ENCODE measurements at regions not wholly inside any gene's neighbourhood (a gene's known extent, or its start where the extent isn't known, plus 50 kb on each side); places are given as distances from the start of the nearest gene placed in this dataset.
"Not testable (repeated sequence)": the region's sequence is repeated elsewhere in the genome, so short reads cannot be mapped to it uniquely, and the experiment has no call there.

DNA sequence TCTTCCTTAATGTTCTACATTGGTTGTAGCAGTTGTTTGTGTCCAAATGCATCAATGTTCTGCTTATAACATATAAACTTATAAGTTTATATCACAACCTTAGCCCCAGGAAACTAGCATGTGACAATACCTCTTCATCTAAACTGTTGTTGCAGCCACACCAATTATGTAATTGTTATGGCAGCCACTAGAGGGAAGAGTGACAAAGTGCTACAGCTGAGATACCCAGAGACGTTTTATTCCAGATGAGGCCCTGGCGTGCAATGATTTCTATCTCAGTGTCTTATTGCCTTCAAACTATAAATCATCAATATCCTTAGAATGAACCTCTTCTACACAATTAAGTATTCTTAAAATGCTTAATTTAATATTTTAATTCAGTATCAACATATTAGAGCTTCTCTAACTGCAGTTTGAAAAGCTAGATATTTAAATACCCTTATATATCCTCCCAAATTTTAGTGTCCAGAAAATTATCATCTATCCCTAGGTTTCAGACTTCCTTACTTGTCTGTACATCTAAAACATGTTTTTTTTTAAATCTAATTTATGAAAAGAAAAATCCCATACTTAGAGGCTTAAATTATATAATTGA is 171.6 kb downstream of the PCDH10 start:
- in situ Hi-C loops (cut with HindIII; ENCODE audit: low pct_ligation_motif_present, low pct_unique_long_range_greater_than_20kb, low sequenced_read_pairs) = no loop called here
- peak; percentile 41 for DNase-seq

DNA sequence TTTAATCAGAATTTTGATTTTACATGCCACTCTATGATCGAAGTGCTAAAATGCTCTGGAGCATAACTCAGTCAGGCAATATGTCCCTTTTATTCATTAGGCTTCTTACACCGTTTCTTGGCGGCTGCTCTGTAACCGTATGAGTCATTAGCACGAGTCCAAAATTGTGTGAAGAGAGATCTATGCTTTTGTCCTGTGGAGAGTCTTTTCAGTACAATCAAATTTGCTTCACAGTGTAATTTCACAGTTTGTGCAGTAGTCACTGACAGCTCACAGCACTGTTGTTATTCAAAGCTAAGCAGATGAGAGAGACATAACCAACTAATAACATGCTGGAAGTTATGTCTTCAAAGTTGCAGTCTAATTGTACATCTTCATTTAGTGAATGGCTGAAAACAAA is 167.8 kb downstream of the PCDH10 start:
- no peak for DNase-seq
- in situ Hi-C loops (cut with HindIII; ENCODE audit: low pct_ligation_motif_present, low pct_unique_long_range_greater_than_20kb, low sequenced_read_pairs) = no loop called here

DNA sequence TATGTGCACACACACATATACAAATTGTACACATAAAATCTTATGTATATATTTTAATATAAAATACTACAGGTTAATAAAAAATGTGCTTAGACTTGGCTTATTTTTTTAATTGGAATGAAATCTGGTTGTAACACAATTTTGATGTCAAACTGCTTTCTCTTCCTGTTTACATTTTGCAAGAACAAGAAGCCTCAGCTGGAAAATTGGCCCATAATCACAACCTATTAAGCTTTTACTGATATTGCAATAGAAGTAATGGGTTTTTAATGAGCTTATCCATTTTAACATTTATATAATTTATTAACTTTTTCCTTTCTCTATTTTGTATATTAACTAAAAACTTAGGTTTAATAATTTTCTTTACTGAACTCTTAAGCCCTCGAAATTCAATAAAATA is 165.9 kb downstream of the PCDH10 start:
- in situ Hi-C loops (cut with HindIII; ENCODE audit: low pct_ligation_motif_present, low pct_unique_long_range_greater_than_20kb, low sequenced_read_pairs) = no loop called here
- no peak for DNase-seq

- no peak for DNase-seq
- in situ Hi-C loops (cut with HindIII; ENCODE audit: low pct_ligation_motif_present, low pct_unique_long_range_greater_than_20kb, low sequenced_read_pairs) = no loop called here
These were observed 138.3 kb downstream of the PCDH10 start for GRCh38 chr4:133287396-133287795.

- no peak for DNase-seq
- in situ Hi-C loops (cut with HindIII; ENCODE audit: low pct_ligation_motif_present, low pct_unique_long_range_greater_than_20kb, low sequenced_read_pairs) = no loop called here
These were observed 129.5 kb downstream of the PCDH10 start for GRCh38 chr4:133278591-133278990.

DNA sequence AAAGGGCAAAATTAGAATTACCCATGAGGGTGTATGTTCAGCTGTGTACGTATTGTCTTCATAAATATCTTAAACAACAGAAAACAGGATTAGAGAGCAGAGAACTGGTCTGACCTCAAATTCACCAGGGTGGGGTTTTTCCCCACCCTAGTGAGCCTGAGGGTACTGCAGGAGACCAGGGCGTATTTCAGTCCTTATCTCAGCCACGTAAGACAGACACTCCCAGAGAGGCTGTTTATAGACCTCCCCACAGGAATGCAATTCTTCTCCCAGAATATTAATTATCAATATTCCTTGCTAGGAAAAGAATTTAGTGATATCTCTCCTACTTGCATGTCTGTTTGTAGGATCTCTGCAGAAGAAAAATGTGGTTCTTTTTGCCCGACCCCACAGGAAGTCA is 128.8 kb downstream of the PCDH10 start:
- in situ Hi-C loops (cut with HindIII; ENCODE audit: low pct_ligation_motif_present, low pct_unique_long_range_greater_than_20kb, low sequenced_read_pairs); DNase-seq: not testable (repeated sequence)

DNA sequence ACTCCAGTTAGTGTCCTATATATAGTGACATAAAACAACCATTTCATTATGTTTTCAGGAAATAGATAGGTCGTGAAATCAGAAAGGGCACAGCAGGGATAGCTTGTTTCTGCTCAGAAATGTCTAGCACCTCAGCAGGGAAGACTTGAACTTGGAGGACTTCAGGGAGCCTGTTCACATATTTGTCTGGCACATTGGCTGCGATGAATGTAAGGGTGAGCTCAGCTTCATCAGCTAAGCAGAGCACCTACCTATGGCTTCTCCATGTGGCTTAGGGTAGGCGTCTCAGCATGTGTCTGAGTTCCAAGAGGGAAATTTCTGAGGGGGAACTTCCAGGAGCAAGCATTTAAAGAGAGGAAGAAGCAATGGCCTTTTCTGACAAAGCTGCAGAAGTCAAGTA is 126.2 kb downstream of the PCDH10 start:
- in situ Hi-C loops (cut with HindIII; ENCODE audit: low pct_ligation_motif_present, low pct_unique_long_range_greater_than_20kb, low sequenced_read_pairs) = no loop called here
- no peak for DNase-seq

DNA sequence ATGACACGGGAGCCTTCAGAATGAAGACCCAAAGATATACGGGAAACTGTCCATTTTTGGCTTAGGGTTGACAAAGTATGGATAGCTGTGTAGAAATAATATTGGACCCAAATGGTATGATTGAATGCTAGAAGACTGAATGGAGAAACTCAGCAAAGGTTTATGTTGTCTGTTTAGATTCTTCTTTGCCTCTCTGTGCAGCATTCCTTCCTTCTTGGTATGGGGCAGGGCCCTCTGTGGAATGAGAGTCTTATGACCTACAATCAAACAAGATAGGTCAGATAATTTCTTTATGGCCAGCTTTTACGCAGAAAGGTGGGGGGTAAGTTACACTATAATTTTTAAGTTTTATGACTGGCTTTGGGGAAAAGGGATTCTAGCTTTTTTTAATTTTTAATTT is 124.3 kb downstream of the PCDH10 start:
- no peak for DNase-seq
- in situ Hi-C loops (cut with HindIII; ENCODE audit: low pct_ligation_motif_present, low pct_unique_long_range_greater_than_20kb, low sequenced_read_pairs) = no loop called here

- in situ Hi-C loops (cut with HindIII; ENCODE audit: low pct_ligation_motif_present, low pct_unique_long_range_greater_than_20kb, low sequenced_read_pairs) = no loop called here
- DNase-seq = no peak
These were observed 121.0 kb downstream of the PCDH10 start for GRCh38 chr4:133270021-133270570.

GRCh38 chr4:133268205-133268604 is 119.1 kb downstream of the PCDH10 start:
- no peak for DNase-seq
- in situ Hi-C loops (cut with HindIII; ENCODE audit: low pct_ligation_motif_present, low pct_unique_long_range_greater_than_20kb, low sequenced_read_pairs) = no loop called here

DNA sequence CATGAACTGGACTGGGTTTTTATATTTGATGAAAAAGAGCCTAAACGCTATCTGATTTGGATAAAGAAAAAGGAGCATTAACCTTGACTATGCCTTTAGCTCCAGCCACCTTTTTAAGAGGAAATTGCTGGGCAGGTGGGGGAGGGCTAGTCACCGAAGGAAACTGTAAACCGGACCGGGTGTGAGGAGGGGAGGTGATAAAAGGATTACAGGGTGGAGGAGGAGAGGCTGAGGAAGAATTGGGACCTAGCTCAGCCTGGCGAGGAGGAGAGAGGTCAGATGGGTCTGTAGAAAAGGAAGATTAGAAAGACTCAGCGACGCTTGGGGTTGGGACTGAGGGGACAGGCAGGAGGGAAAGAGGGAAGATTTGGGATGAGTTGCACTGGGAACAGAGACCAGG is 118.4 kb downstream of the PCDH10 start:
- DNase-seq; in situ Hi-C loops (cut with HindIII; ENCODE audit: low pct_ligation_motif_present, low pct_unique_long_range_greater_than_20kb, low sequenced_read_pairs): not testable (repeated sequence)

DNA sequence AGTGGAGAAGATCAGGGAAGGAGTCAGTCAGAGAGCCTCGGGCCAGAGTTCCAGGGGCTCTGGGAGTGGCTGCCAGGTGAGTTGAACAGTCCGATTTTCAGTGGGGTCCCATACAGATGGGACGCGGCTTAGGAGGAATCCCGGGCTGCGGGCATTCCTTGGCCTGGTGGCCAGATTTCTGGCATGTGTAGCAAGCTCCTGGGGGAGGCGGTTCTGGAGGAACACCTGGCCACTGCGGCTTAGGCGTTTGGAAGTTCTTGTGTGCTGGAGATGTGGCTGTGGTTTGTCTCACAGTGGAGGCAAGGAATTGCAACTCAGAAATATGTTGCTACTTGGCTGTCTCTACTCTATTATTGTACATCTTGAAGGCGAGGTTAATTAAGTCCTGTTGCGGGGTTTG is 117.9 kb downstream of the PCDH10 start:
- in situ Hi-C loops (cut with HindIII; ENCODE audit: low pct_ligation_motif_present, low pct_unique_long_range_greater_than_20kb, low sequenced_read_pairs); DNase-seq: not testable (repeated sequence)

- in situ Hi-C loops (cut with HindIII; ENCODE audit: low pct_ligation_motif_present, low pct_unique_long_range_greater_than_20kb, low sequenced_read_pairs) = not testable (repeated sequence)
These were observed 115.2 kb downstream of the PCDH10 start for GRCh38 chr4:133264251-133264650.

DNA sequence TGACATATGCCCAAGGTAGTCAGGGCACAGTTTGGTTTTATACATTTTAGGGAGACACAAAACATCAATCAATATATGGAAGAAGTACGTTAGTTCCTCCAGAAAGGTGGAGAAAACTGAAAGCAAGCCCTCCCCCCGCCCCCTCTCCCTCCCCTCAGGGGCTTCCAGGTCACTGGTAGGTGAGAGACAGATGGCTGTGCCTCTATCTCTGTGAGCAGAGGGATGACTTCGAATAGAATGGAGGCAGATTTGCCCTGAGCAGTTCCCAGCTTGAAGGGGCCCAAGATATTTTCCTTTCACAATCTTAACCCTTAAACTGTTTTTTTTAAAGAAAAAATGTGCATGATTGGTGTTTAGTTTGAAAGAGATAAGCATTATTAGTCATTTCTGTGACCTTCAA is 114.0 kb downstream of the PCDH10 start:
- in situ Hi-C loops (cut with HindIII; ENCODE audit: low pct_ligation_motif_present, low pct_unique_long_range_greater_than_20kb, low sequenced_read_pairs) = no loop called here
- no peak for DNase-seq

More at GRCh38 chr4:133264251-133264650, 115.2 kb downstream of the PCDH10 start:
- DNase-seq = not testable (repeated sequence)

GRCh38 chr4:133247861-133248260 is 98.8 kb downstream of the PCDH10 start:
- in situ Hi-C loops (cut with HindIII; ENCODE audit: low pct_ligation_motif_present, low pct_unique_long_range_greater_than_20kb, low sequenced_read_pairs) = no loop called here
- no peak for DNase-seq

GRCh38 chr4:133245226-133245625 is 96.1 kb downstream of the PCDH10 start:
- DNase-seq = no peak
- in situ Hi-C loops (cut with HindIII; ENCODE audit: low pct_ligation_motif_present, low pct_unique_long_range_greater_than_20kb, low sequenced_read_pairs) = no loop called here
